Colonic mucosa (tissue), 4 donors: ENCODE measurements at regions not wholly inside any gene's neighbourhood (a gene's known extent, or its start where the extent isn't known, plus 50 kb on each side); places are given as distances from the start of the nearest gene placed in this dataset.
"Not testable (repeated sequence)": the region's sequence is repeated elsewhere in the genome, so short reads cannot be mapped to it uniquely, and the experiment has no call there.

Source experiments
- DNase-seq: peaks from one replicate; pipeline ENCODE4 v3.0.0-alpha.2; 2020
- H3K27ac ChIP-seq: fragments of 200-600 bp; one replicate; pipeline ENCODE4 v1.8.0; 2021
- H3K27me3 ChIP-seq: fragments of 200-600 bp; one replicate; pipeline ENCODE4 v1.8.0; 2021
- H3K36me3 ChIP-seq: fragments of 200-600 bp; one replicate; pipeline ENCODE4 v1.8.0; 2021
- H3K4me1 ChIP-seq: fragments of 200-600 bp; one replicate; pipeline ENCODE4 v1.8.0; 2021; ENCODE audit warnings: mild to moderate bottlenecking
- H3K4me3 ChIP-seq: fragments of 200-600 bp; one replicate; pipeline ENCODE4 v1.8.0; 2021
- H3K9ac ChIP-seq, 2 donors: one replicate each; pipeline ENCODE4 v1.7.0; 2013; ENCODE audit warnings: control low read depth in 2 of 2, low read depth in 2 of 2, low read length in 2 of 2
- H3K9me3 ChIP-seq: fragments of 200-600 bp; one replicate; pipeline ENCODE4 v1.8.0; 2021
- CTCF ChIP-seq: fragments of 200-600 bp; IDR thresholded peaks from one replicate; pipeline ENCODE4 v1.8.0; 2022; ENCODE audit warnings: antibody characterized with exemption, mild to moderate bottlenecking
- intact Hi-C: fragments of 100-400 bp; cut with DNase I; formaldehyde crosslinking; loops from one replicate; pipeline ENCODE4 v1.14.1; 2022
- donor health status: healthy.
- donor health status: DM: no; HTN: no; CAD: no.
- donor health status: DM: no; HTN: no; CAD: no.

GRCh38 chr13:44648392-44649103, 72.4 kb upstream of the TSC22D1 start:
- H3K9me3 ChIP-seq, result no peaks in the 10 kb centered on the region
- H3K4me1 ChIP-seq, result no peaks in the 10 kb centered on the region
- intact Hi-C loops, result no loop called here
- H3K9ac ChIP-seq, result no peak overlapping the region
- H3K27me3 ChIP-seq, result no peaks in the 10 kb centered on the region
- H3K27ac ChIP-seq, result no peak overlapping the region
- H3K36me3 ChIP-seq, result no peaks in the 10 kb centered on the region
- no peak overlapping the region for H3K4me3 ChIP-seq
- no peak for DNase-seq
- no peak for TF ChIP-seq CTCF

GRCh38 chr13:44647560-44647959, 71.4 kb upstream of the TSC22D1 start:
- H3K4me3 ChIP-seq, DNase-seq, H3K36me3 ChIP-seq, H3K27ac ChIP-seq, H3K9ac ChIP-seq, H3K9me3 ChIP-seq, intact Hi-C loops, H3K4me1 ChIP-seq, H3K27me3 ChIP-seq: not testable (repeated sequence)

- Histone ChIP-seq H3K27me3 (no peaks in the 10 kb centered on the region), H3K36me3 (no peaks in the 10 kb centered on the region), H3K4me3 (no peak overlapping the region), H3K4me1 (no peaks in the 10 kb centered on the region), H3K27ac (no peak overlapping the region), H3K9me3 (no peaks in the 10 kb centered on the region), H3K9ac (no peak overlapping the region)
- intact Hi-C loops, result no loop called here
- TF ChIP-seq CTCF, result no peak
- no peak for DNase-seq
Measured at GRCh38 chr13:44646044-44646443, 69.9 kb upstream of the TSC22D1 start.

- no peak overlapping the region for H3K4me3 ChIP-seq
- H3K9ac ChIP-seq, result no peak overlapping the region
- no peak for TF ChIP-seq CTCF
- H3K36me3 ChIP-seq, result no peaks in the 10 kb centered on the region
- H3K4me1 ChIP-seq, result no peaks in the 10 kb centered on the region
- intact Hi-C loops, result no loop called here
- H3K27me3 ChIP-seq, result no peaks in the 10 kb centered on the region
- H3K27ac ChIP-seq, result no peak overlapping the region
- H3K9me3 ChIP-seq, result no peaks in the 10 kb centered on the region
- no peak for DNase-seq
Measured at GRCh38 chr13:44643256-44643655, 67.1 kb upstream of the TSC22D1 start.

- intact Hi-C loops, result no loop called here
- Histone ChIP-seq H3K36me3 (no peaks in the 10 kb centered on the region), H3K4me3 (no peak overlapping the region), H3K9ac (no peak overlapping the region), H3K4me1 (no peaks in the 10 kb centered on the region), H3K27me3 (no peaks in the 10 kb centered on the region), H3K9me3 (no peaks in the 10 kb centered on the region), H3K27ac (no peak overlapping the region)
- TF ChIP-seq CTCF, result no peak
- DNase-seq, result no peak
Measured at GRCh38 chr13:44637581-44637980, 61.5 kb upstream of the TSC22D1 start.

- TF ChIP-seq CTCF, result no peak
- intact Hi-C loops, result no loop called here
- H3K36me3 ChIP-seq, result no peaks in the 10 kb centered on the region
- no peak overlapping the region for H3K27ac ChIP-seq
- H3K27me3 ChIP-seq, result no peaks in the 10 kb centered on the region
- no peak overlapping the region for H3K9ac ChIP-seq
- no peaks in the 10 kb centered on the region for H3K4me1 ChIP-seq
- no peak overlapping the region for H3K4me3 ChIP-seq
- H3K9me3 ChIP-seq, result no peaks in the 10 kb centered on the region
- DNase-seq, result no peak
Measured at GRCh38 chr13:44629465-44630183, 53.5 kb upstream of the TSC22D1 start.

- H3K4me1 ChIP-seq, H3K27me3 ChIP-seq, H3K27ac ChIP-seq, H3K9ac ChIP-seq, H3K4me3 ChIP-seq, H3K36me3 ChIP-seq, intact Hi-C loops, DNase-seq, H3K9me3 ChIP-seq: not testable (repeated sequence)
Measured at GRCh38 chr13:44628826-44629225, 52.7 kb upstream of the TSC22D1 start.
